ENCODE measurements at regions not wholly inside any gene's neighbourhood (a gene's known extent, or its start where the extent isn't known, plus 50 kb on each side); places are given as distances from the start of the nearest gene placed in this dataset.

- intact Hi-C loops (cut with micrococcal nuclease): no loop called here
- H2AFZ ChIP-seq (ENCODE audit: low read depth, low read length): no peak overlapping the region
- TF ChIP-seq L3MBTL2 (IDR thresholded peaks at IDR 0.05): no peak
- TF ChIP-seq, protein P1, sequence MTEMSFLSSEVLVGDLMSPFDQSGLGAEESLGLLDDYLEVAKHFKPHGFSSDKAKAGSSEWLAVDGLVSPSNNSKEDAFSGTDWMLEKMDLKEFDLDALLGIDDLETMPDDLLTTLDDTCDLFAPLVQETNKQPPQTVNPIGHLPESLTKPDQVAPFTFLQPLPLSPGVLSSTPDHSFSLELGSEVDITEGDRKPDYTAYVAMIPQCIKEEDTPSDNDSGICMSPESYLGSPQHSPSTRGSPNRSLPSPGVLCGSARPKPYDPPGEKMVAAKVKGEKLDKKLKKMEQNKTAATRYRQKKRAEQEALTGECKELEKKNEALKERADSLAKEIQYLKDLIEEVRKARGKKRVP (CRISPR knock-in tag; IDR thresholded peaks at IDR 0.05): no peak
- TF ChIP-seq, protein P2, sequence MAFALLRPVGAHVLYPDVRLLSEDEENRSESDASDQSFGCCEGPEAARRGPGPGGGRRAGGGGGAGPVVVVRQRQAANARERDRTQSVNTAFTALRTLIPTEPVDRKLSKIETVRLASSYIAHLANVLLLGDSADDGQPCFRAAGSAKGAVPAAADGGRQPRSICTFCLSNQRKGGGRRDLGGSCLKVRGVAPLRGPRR (CRISPR knock-in tag; IDR thresholded peaks at IDR 0.05): no peak
- TF ChIP-seq ETV5 (CRISPR knock-in tag; IDR thresholded peaks at IDR 0.05; ENCODE audit: low read depth): no peak
- TF ChIP-seq ATF1 (CRISPR knock-in tag; IDR thresholded peaks at IDR 0.05): no peak
- no peak for TF ChIP-seq ATF1 (tag; IDR thresholded peaks at IDR 0.05)
- TF ChIP-seq HDAC1 (IDR thresholded peaks at IDR 0.05): no peak
- TF ChIP-seq U2AF1 (optimal IDR thresholded peaks at IDR 0.05; ENCODE audit: low read depth, low read length): no peak
- TF ChIP-seq ZNF318 (IDR thresholded peaks at IDR 0.05; ENCODE audit: borderline replicate concordance in 1 of 2, low read depth in 1 of 2): no peak
- TF ChIP-seq TGIF2 (CRISPR knock-in tag; IDR thresholded peaks at IDR 0.05): no peak
- FAIRE-seq: no peak
- ChIA-PET CTCF (ENCODE audit: low intra/inter-chr PET ratio) (no interaction called here), POLR2A (no interaction called here)
- H3K36me3 ChIP-seq (ENCODE audit: control insufficient read depth, insufficient read depth, low read length): no peaks in the 10 kb centered on the region
- H3K4me2 ChIP-seq (ENCODE audit: insufficient read depth, low read length): no peak overlapping the region
- H3K9ac ChIP-seq (ENCODE audit: insufficient read depth in 1 of 2, low read depth in 2 of 2, low read length in 2 of 2): no peak overlapping the region
- no peak for ATAC-seq
- no peaks in the 10 kb centered on the region for H3K79me2 ChIP-seq (ENCODE audit: control insufficient read depth, insufficient read depth, low read length)
- no TSS peak for BruUV-seq (replicated peaks)
- in situ Hi-C loops (cut with MboI): no loop called here
- no peaks in the 10 kb centered on the region for H3K27me3 ChIP-seq (ENCODE audit: control insufficient read depth in 2 of 2, insufficient read depth in 2 of 2, low read length in 2 of 2)
- no peaks in the 10 kb centered on the region for H3K9me1 ChIP-seq (ENCODE audit: control insufficient read depth, insufficient read depth, low read length)
- H3K27ac ChIP-seq (ENCODE audit: extremely low read depth, low read depth, low read length): no peak overlapping the region
- whole genome bisulfite sequencing (ENCODE audit: insufficient coverage, low coverage, missing lambda C conversion rate): 3% methylated on average over 3 of the region's 3 CpGs
- no peak for DNase-seq (ENCODE audit: extremely low read depth in 1 of 4, low spot score in 3 of 4)
- no peak overlapping the region for H3K4me3 ChIP-seq
- H4K20me1 ChIP-seq (replicated peaks; ENCODE audit: control insufficient read depth, insufficient read depth, low read length): no peaks in the 10 kb centered on the region
- no peaks in the 10 kb centered on the region for H3K4me1 ChIP-seq (replicated peaks in 1 of 2; ENCODE audit: control insufficient read depth in 2 of 2, insufficient read depth in 2 of 2, low read length in 2 of 2)
- H3K9me3 ChIP-seq (replicated peaks; ENCODE audit: control insufficient read depth, insufficient read depth, low read depth, low read length): no peaks in the 10 kb centered on the region
Measured at GRCh38 chr12:82300611-82301010, 57.6 kb downstream of the CCDC59 start.

Data from K562 (cell line).